ENCODE measurements at regions not wholly inside any gene's neighbourhood (a gene's known extent, or its start where the extent isn't known, plus 50 kb on each side); places are given as distances from the start of the nearest gene placed in this dataset.
"Not testable (repeated sequence)": the region's sequence is repeated elsewhere in the genome, so short reads cannot be mapped to it uniquely, and the experiment has no call there.

DNA sequence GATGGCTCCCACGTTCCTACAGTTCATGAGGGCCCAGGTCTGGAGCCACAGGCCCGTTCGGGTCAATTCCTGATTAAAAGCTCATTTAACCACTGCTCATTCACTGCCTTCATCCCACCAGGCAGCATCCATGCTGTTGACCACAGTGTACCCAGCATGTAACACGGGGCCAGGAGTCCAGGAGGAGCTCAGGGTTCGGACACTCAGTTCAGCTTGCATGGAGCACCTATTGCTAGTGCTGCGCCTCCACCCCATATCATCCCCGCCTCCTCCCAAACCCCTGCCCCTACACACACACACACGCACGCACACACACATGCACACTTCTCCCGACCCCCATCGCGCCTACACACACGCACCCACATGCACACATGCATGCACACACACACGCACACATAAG lies 72.9 kb upstream of the SNTG2 start:
- no peak for DNase-seq

DNA sequence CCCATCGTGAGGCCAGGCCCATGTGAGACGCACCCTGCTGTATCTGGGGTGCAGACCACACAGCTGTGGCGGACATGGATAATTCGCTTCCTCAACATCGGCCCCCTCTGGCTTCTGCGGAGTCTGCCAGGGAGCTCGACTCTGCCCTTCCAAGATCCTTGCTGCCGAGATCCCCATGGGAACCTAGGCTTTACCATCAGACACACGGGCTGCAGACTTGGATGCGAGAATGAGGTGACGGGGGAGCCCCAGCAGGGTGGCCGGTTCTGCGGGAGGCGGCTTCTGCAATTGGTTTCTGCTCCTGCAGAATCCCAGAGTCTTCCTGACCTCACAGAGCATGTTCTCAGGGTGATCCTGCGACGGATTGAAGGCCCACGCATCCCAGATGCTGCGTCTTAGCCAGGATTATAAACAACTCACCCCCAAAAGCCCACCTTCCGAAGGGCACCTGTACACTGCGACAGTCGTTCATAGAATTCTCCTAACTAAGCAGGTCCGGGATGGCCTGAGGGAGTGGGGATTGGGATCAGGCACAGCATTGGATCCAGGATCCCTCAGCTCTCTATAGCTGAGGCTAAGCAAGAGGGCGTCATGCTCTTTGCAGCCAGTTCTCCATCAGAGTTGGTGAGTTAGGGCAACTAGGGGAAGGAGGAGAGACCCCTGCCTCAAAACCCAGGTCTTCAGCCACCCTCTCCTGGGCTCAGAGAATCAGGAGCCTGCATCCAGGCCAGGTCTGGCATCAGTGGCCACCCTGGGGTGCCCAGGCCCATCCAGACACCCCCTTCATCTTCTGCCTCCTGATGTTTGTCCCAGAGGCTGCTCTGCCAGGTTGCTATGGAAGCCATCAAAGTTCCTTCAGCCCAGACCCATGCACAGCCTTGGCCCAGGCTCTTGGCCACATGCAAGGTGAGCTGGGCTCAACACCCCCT lies 74.7 kb upstream of the SNTG2 start:
- no peak for DNase-seq

DNA sequence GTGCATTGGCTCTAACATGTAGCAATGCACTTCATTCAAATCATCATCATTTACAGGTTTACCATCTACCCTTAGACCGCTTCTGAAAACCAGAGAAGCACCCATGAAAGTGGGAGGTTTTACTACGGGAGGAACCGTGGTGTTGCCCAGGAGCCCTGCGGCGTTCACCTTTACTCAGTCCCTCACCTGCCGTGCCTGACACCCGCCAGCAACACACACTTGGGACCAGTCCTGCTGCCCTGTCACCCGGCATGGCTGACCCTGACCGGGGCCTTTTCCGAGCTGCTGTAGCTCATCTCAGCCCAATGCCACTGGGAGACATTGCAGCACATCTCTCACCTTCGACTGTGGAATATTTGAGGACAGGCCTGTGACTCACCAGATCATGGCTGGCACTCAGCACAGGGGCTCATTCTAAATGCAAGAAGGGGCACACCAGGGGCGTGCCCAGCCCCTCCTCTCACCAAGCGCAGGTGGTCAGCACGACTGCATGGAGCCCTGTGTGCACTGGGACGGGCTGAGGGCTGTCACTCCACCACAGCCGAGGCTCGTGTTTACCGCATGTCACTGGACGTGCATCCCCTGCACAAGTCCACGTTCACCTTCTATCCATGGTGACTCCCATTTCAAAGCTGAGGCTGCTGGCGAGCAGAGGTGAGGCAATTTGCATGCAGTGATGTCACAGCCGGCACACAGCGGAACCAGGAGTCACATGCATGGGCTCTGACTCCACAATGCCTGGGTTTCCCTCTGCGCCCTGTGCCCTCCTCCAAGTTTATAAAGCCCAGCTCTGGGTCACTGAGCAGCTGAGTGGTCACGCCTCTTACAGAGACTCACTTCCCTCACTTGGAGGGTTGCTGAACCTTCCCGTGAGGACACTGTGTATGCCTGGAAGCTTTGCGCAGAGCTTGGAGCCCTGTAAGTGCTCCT lies 76.7 kb upstream of the SNTG2 start:
- DNase-seq = no peak

DNA sequence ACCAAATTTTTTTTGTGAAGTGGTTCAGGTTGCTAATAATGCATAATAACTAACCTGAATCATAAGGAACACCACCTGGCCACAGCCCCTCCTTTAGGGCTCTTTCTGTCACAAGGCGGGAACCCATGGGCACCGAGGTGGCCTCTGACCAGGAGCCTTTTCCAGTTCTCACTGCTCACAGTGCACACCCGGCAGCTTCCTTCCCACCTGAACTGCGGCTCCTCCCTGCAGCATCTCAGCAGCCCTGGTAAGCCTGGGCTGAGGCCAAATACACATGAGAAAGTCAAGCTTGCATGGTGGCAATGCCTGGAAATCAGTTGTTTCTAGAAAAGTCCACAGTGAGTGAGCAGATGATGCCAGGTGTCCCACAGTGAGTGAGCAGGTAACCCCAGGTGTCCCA lies 77.6 kb upstream of the SNTG2 start:
- DNase-seq = no peak

DNA sequence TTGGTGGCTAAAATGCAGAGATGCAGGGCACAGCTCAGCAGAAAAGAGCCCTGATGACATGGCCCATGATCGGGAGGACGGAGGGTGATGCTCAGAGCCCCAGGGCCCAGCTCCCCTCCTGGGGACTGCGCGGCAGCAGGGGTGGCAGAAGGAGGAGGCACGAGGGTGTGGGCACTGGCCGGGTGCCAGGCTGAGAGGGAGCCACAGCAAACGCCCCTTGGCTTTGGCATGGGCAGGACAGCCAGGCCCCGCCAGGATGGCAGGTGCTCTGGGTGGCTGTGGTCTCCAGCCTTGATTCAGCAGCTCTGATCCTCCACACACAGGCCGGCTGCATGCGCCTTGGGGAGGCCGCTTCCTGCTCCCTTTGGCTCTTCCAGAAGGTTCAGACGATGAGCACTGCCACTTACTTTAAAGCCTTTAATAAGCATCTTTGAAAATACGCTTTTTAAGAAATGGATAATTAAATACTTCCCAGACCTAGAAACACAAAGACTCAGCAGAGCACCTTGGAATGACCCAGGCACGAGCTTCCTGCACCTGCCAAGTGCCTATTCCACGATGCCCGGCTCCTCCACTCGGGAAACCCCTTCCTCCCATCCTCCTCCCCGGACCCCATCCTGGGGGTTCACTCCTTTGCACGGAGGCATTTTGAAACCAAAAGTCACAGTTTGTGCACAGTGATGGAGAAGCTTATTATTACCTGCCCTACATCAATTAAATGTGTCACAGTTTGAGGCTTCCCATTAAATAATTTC lies 78.5 kb upstream of the SNTG2 start:
- no peak for DNase-seq

DNA sequence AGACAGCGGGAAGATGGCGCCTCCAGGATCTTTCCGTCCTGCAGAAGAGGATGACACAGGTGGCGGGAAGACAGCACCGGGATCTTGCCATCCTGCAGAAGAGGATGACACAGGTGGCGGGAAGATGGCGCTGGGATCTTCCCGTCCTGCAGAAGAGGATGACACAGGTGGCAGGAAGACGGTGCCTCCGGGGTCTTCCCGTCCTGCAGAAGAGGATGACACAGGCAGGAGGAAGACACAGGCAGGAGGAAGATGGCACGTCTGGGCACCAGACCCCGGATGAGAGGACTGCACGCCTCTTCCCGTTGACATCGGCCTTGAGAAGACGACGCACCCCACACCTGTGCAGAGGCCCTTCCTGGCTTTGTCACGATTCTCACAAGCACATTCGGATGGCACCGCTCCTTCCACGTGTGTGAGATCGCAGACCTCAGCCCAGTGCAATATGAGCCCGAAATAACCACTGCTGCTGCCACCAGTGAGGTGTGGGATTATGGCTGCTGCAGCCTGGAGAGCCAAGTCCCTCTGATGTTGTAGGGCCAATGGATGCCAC lies 79.4 kb upstream of the SNTG2 start:
- no peak for DNase-seq

DNA sequence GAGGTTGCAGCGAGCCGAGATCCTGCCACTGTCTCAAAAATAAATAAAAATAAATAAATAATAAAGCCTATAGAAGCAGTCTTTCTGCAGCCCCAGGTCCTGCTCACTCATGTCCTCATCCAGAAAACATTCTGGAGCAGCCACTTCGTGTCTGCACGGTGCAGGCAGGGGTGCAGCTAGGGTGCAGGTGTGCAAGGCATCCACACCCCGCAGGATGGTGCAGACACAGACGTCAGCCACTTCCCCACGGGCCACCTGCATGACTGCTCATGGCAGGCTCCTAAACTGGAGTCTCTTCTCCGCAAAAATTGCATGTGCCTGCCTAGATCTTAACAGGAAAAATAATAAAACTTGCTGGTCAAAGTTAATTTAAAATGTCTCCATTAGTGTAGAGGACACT lies 80.2 kb upstream of the SNTG2 start:
- no peak for DNase-seq

DNA sequence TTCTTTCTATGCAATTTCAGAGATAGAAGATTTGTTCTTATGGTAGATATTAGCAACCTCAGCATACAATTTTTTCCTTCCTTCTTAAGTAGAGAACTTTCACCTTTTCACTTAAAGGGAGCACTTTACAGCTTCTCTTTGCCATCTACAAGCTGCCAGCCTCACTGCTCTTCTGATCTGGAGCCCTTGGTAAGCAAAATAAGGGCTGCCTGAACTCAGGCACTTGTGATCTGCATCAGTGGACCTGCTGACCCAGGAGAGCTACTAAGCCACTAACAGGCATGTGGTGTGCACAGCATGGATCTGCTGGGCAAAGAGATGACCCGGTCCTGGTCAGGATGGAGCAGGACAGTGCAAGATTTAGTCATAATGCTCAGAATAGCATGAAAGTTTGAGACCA lies 80.8 kb upstream of the SNTG2 start:
- DNase-seq = no peak

DNA sequence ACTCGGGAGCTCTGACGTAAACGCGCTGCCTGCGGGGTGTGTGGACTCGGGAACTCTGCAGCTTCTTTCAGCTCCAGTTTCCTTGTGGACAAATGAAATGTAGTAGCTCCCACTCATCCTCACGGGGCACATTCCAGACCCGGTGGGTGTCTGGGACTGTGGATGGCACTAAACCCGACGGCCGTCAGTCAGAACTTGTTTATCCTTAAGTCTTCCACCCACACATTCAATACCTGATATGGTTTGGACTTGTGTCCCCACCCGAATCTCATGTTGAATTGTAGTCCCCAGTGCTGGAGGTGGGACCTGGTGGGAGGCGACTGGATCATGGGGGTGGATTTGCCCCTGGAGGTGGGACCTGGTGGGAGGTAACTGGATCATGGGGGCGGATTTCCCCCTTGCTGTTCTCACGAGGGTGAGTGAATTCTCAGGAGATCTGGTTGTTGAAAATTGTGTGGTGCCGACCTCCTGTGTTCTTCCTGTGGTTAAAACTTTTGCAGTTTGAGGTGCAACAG lies 81.2 kb upstream of the SNTG2 start:
- no peak for DNase-seq

DNA sequence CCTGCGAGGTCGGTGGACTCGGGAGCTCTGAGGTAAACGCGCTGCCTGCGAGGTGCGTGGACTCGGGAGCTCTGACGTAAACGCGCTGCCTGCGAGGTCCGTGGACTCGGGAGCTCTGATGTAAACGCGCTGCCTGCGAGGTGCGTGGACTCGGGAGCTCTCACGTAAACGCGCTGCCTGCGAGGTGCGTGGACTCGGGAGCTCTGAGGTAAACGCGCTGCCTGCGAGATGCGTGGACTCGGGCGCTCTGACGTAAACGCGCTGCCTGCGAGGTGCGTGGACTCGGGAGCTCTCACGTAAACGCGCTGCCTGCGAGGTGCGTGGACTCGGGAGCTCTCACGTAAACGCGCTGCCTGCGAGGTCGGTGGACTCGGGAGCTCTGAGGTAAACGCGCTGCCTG lies 81.8 kb upstream of the SNTG2 start:
- not testable (repeated sequence) for DNase-seq

DNA sequence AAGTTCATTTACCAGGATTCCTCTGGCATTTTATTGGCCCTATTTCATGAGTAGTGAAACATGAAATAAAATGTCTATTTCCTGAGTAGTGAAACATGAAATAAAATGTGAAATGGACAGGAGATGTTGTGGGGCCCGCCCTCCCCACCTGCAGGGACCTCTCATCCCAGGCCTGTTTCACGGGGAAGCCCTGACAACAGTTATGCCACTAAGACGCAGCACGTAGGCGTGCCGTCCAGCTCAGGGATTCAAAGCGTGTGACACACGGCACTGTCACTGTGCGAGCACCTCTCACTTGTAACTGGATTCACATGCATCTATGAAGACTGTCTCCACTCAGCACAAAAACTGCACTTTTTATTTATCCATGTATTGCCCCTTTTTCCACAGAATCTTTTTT lies 83.4 kb upstream of the SNTG2 start:
- DNase-seq = no peak

DNA sequence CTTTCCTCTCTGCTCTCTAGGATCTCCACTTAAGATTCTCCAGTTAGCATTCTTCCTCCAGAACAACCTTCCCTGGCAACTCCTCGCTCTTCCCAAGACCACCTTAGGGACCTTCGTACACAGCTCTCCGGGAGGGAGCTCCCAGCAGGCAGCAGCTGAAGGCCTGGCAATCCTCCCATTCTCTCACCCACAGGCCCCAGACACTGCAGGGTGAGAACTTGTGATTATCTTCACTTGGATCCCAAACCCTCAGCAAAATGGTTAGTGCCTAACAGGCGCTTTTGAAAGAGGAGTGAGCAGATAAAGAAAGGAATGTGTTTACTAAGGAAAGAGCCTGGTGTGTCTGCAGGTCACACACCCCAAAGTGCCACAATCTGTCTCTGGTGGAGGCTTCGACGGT lies 83.8 kb upstream of the SNTG2 start:
- DNase-seq = no peak

DNA sequence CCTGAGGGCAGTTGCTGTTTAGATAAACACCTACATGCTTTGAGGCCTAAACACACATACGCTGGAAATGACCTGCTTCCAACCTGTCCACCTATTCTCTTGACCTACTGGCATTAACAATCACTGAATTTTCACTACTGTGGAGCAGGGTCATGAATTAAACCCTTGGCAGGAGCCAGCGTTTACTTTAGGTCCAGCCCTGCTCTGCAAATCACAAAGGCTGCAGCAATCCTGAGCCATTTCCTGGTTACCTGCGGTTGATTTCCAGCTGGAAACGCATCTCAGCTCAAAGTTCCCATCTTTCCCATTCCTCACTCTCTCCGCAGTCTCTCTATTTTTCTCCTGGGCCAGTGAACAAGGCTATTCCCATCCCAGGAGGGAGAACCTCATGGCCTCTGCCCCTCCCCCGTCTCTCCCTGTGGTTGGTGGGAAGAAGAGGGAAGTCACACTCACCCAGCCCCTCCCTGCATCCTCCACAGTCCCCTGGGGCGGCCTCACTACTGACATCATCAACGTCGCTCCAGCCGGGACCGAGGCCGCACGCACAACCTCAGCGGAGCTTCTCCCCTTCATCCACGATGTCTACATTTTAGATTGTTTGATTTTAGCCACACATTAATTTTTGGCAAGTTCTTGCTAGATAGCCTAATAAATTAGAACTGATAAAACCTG lies 84.5 kb upstream of the SNTG2 start:
- no peak for DNase-seq

DNA sequence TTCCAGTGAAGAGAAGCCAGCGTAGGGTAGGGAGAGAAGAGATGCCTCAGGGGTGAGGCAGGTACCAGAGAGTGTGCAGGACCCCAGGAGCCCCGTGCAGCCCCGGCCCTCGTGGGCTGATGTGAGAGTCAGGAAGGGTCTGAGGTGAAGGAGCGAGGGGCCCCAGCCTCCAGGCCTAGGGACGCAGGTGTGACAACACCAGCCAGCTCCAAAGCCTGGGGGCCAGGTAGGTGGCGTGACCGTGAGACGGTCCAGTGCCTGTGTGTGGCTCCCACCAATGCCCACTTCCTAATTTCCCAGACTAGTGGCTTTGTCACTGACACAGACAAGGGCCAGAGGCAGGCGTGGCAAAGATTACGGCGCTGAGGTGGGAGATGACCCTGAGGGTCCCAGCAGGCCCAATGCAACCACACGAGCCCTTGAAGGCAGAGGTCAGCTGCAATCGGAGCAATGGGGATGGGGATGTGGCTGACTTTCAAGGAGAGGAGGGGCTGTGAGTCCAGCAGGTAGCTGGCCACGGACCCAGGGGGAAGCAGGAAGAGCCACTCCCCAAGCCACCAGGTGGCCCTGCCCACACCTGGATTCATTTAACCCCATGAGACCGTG lies 86.0 kb upstream of the SNTG2 start:
- no peak for DNase-seq

DNA sequence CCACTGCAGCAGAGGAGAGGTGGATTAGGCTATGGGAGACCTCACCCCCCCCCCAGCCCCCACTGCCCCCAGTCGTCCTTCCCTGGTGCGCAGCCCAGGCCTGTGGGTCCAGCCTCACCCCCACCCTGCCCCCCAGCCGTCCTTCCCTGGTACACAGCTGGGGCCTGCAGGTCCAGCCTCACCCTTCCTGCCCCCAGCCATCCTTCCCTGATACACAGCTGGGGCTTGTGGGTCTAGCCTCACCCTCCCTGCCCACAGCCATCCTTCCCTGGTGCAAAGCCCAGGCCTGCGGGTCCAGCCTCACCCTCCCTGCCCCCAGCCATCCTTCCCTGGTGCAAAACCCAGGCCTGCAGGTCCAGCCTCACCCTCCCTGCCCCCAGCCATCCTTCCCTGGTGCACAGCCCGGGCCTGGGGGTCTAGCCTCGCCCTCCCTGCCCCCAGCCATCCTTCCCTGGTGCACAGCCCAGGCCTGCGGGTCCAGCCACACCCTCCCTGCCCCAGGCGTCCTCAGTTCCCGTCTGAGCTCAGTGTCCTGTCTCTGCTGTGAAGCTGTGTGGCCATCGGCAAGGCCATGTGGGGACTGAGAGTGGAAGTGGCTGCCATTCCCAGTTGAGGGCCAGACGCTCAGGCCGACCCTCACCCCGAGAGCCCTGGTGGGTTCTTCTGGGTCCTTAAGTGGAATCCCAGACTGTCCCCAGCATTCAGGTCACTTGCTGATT lies 86.8 kb upstream of the SNTG2 start:
- DNase-seq = no peak

DNA sequence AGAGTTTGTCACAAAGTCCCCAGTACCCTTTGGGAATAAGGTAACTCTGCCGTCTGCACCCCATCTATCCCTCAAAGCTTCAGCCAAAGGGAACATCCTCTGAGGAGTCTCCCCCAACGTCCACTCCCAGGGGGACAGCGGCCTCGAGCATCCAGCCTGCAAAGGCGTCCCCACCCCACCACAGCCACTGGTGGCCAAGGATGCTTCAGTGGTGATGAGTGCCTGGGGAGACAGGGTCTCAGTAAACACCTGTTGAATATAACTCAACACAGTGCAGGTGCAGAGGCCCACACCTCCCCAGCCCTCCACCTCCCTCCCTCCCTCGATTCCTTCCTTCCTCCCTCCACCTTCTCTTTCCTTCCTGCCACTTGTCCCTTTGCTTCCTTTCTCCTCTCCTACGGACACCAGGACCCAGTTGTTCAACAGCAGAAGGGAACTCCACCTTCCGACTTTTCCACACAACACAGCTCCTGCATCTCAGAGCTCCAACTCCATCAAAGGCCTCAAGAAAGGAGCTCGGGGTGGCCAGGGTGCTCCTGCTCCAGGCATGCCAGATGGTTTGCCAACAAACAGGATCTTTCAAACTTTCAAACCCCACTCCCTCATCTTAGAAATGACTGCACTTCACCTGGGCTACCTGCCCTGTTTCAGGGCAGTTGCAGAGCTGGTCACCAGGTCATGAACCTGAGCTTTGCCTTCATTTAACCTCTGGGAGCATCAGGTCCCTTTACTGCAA lies 87.8 kb upstream of the SNTG2 start:
- no peak for DNase-seq

DNA sequence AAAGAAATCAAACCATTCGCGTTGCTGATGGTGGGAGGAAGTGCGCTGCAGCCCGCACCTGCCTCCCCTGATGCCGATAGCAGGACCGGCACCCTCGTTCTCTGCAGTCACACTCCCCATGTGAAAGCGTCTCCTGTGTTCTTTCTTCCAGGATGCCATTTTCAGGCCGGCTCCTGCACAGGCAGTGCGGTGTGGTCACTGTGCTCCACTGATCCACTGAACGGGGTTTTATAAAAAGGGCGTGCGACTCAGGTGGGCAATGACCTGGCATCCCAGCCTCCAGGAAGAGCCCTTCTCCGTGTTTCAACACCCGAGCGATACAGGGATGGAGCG lies 88.3 kb upstream of the SNTG2 start:
- no peak for DNase-seq

DNA sequence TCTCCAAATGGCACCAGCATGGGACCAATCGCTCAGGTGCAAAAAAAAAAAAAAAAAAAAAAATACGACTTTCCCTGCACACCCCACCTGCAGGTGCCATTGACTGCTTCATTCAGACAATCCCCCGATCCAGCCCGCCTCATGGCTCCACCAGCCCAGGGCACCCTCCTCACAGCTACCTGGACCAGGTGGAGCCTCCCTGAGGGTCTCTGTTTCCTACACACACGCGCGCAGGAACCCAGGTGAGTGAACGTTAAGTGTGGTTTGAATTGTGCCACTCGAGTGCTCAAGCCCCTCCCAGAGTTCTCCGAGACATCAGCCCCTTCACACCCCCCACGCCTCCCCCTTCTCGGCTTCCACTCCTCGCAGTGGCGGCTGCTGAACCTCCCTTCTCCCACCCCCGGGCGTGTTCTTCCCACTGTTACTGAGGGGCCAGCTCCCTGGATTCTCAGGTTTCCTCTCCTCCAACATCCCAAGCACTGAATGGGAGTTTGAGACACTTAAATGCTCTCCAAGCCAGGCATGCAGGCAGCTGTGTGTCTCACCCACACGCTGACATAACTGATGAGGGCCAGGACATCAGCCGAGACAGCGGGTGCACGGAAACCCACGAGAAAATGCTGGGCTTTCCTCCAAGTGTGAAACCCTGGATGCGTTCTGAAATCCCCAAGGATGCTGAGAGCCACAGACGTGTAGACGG lies 88.8 kb upstream of the SNTG2 start:
- no peak for DNase-seq

DNA sequence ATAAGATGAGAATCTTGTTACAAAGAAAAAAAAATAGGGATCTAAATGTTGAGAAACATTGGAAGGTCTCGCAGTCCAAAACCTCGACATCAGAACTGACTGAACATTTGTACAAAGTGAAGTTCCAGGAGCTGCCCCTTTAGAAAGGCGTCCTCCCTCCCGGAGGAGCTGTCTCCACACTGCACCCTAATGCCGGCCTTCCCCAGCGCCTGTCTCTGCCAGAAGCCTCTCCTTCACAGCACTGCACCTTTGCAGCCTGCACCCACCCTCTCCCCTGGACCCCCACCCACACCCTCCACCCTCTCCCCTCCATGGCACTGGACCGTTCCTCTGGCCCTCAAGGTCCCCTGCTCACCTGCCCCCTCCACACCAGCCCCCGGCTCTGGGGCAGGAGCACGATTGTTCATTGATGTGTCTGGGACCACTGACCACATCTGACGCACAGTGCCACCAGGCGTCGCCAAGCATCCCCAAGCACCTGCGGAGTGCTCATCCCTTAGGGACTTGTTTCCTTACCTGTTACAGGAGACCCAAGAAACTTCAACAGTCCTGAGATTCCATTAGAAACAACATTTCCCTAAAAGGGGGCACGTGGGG lies 90.3 kb upstream of the SNTG2 start:
- no peak for DNase-seq
